ENCODE measurements at regions not wholly inside any gene's neighbourhood (a gene's known extent, or its start where the extent isn't known, plus 50 kb on each side); places are given as distances from the start of the nearest gene placed in this dataset.

DNA sequence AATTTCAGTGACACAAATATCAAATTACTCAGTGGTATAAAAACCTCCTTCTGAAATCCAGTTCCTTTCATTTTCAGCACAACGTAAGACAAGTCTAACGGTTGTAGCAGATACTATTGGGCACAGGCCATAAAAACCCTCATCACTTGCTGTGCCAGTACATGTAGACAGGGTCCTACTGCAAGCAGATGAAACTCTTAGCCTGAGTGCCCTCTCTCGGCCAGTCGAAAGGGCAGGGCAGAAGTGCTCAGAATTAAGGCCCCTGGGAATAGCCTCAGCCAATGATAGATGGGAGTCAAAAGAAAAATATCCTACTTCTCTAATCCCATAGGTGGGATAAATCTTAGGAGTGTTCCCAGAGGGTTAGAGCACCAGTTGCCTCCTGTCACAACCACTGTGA is 168.5 kb upstream of the FER start:
- no peak for TF ChIP-seq GATA1 (IDR thresholded peaks at IDR 0.05; ENCODE audit: low read depth, low read length)
- no peak for TF ChIP-seq POLR2A (IDR thresholded peaks at IDR 0.05; ENCODE audit: low read length)

Data from erythroblast (primary cell).